Small intestine (tissue), 7 donors: ENCODE measurements at regions not wholly inside any gene's neighbourhood (a gene's known extent, or its start where the extent isn't known, plus 50 kb on each side); places are given as distances from the start of the nearest gene placed in this dataset.
A peak's percentile ranks its signal among the peaks of the same experiment; 100 is the strongest.

Source experiments
- DNase-seq, 2 donors: peaks; one replicate each; pipeline versions ENCODE4 v3.0.0 to v3.0.0-alpha.2; 2013
- FAIRE-seq: peaks from 2 replicates; lab custom pipeline; 2012; peaks lifted over from hg19 to GRCh38; lab: Jason Lieb, UNC
- H3K27ac ChIP-seq, 3 donors: one replicate each; pipeline ENCODE4 v1.5.1; 2013; ENCODE audit warnings: low read length in 2 of 3, mild to moderate bottlenecking in 2 of 3, control low read depth in 1 of 3, inconsistent platforms in 1 of 3, low read depth in 1 of 3, moderate library complexity in 1 of 3
- H3K27me3 ChIP-seq, 3 donors: one replicate each; pipeline ENCODE4 v1.6.1; 2013; ENCODE audit warnings: low read length in 3 of 3, inconsistent platforms in 1 of 3; ENCODE audit not compliant: control insufficient read depth in 3 of 3, insufficient read depth in 3 of 3
- H3K36me3 ChIP-seq, 3 donors: one replicate each; pipeline ENCODE4 v1.6.1; 2013; ENCODE audit warnings: low read length in 3 of 3, inconsistent platforms in 1 of 3, low read depth in 1 of 3, mild to moderate bottlenecking in 1 of 3, moderate library complexity in 1 of 3; ENCODE audit not compliant: control insufficient read depth in 3 of 3, insufficient read depth in 2 of 3
- H3K4me1 ChIP-seq, 3 donors: one replicate each; pipeline ENCODE4 v1.6.1; 2013; ENCODE audit warnings: low read length in 2 of 3, inconsistent platforms in 1 of 3, low read depth in 1 of 3, mild to moderate bottlenecking in 1 of 3, moderate library complexity in 1 of 3; ENCODE audit not compliant: control insufficient read depth in 3 of 3, insufficient read depth in 2 of 3
- H3K4me3 ChIP-seq, 3 donors: one replicate each; pipeline ENCODE4 v1.5.1; 2013; ENCODE audit warnings: low read length in 3 of 3, control low read depth in 1 of 3, inconsistent platforms in 1 of 3, low read depth in 1 of 3, mild to moderate bottlenecking in 1 of 3, moderate library complexity in 1 of 3
- H3K9me3 ChIP-seq, 2 donors: one replicate each; pipeline ENCODE4 v1.6.1; 2013; ENCODE audit warnings: low read depth in 1 of 2, low read length in 1 of 2; ENCODE audit not compliant: control insufficient read depth in 2 of 2, insufficient read depth in 1 of 2
- WGBS, 3 donors: extraction: QIAGEN DNeasy Blood & Tissue Kit; methylation state at CpG; one replicate each; pipeline ENCODE4 v1.1.7; 2013; 5-methylcytosine and 5-hydroxymethylcytosine counted together
- donor health status: healthy with polysubstance abuse.
- donor health status: control.
- donor health status: control.
- donor health status: Bipolar disorder and iron deficiency.
- donor health status: healthy.

GRCh38 chr2:18332477-18332876, 228.0 kb downstream of the RDH14 start:
- H3K36me3 ChIP-seq: no peaks in the 10 kb centered on the region
- no peak overlapping the region for H3K27ac ChIP-seq
- FAIRE-seq (no peak), DNase-seq (no peak)
- no peaks in the 10 kb centered on the region for H3K9me3 ChIP-seq
- no peaks in the 10 kb centered on the region for H3K27me3 ChIP-seq
- 70 to 89% (median 75%) methylated on average over 6 of the region's 6 CpGs for WGBS, 3 donors
- no peak overlapping the region for H3K4me3 ChIP-seq
- H3K4me1 ChIP-seq: no peaks in the 10 kb centered on the region

- 56 to 78% (median 58%) methylated on average over 5 of the region's 5 CpGs for WGBS, 3 donors
- Histone ChIP-seq H3K4me1 (no peaks in the 10 kb centered on the region), H3K27me3 (no peaks in the 10 kb centered on the region), H3K9me3 (no peaks in the 10 kb centered on the region), H3K4me3 (no peak overlapping the region), H3K27ac (no peak overlapping the region), H3K36me3 (no peaks in the 10 kb centered on the region)
- FAIRE-seq: no peak
- no peak for DNase-seq
Measured at GRCh38 chr2:18325118-18325517, 235.3 kb downstream of the RDH14 start.

- Histone ChIP-seq H3K9me3 (no peaks in the 10 kb centered on the region), H3K27me3 (no peaks in the 10 kb centered on the region), H3K4me1 (no peaks in the 10 kb centered on the region), H3K36me3 (no peaks in the 10 kb centered on the region), H3K4me3 (no peak overlapping the region), H3K27ac (no peak overlapping the region)
- DNase-seq (no peak), FAIRE-seq (no peak)
Measured at GRCh38 chr2:18319987-18320386, 240.5 kb downstream of the RDH14 start.

GRCh38 chr2:18317017-18317416, 243.4 kb downstream of the RDH14 start:
- 35 to 55% (median 45%) methylated on average over 2 of the region's 2 CpGs for WGBS, 3 donors

GRCh38 chr2:18312818-18313217, 247.6 kb downstream of the RDH14 start:
- Histone ChIP-seq H3K9me3 (no peaks in the 10 kb centered on the region), H3K27ac (no peak overlapping the region), H3K4me3 (no peak overlapping the region), H3K36me3 (no peaks in the 10 kb centered on the region), H3K27me3 (no peaks in the 10 kb centered on the region), H3K4me1 (no peaks in the 10 kb centered on the region)
- no peak for FAIRE-seq
- 26 to 47% (median 44%) methylated on average over 3 of the region's 3 CpGs for WGBS, 3 donors
- DNase-seq: no peak

More at GRCh38 chr2:18317017-18317416, 243.4 kb downstream of the RDH14 start:
- no peaks in the 10 kb centered on the region for H3K27me3 ChIP-seq
- no peaks in the 10 kb centered on the region for H3K4me1 ChIP-seq
- no peak overlapping the region for H3K4me3 ChIP-seq
- DNase-seq (no peak), FAIRE-seq (no peak)
- H3K36me3 ChIP-seq: no peaks in the 10 kb centered on the region
- H3K27ac ChIP-seq: no peak overlapping the region
- H3K9me3 ChIP-seq: no peaks in the 10 kb centered on the region

- Histone ChIP-seq H3K27ac (no peak overlapping the region), H3K4me3 (no peak overlapping the region), H3K4me1 (no peaks in the 10 kb centered on the region), H3K9me3 (no peaks in the 10 kb centered on the region), H3K27me3 (no peaks in the 10 kb centered on the region), H3K36me3 (no peaks in the 10 kb centered on the region)
- no peak for FAIRE-seq
- WGBS, 3 donors: 46 to 54% (median 47%) methylated on average over 4 of the region's 4 CpGs
- DNase-seq: peak in 1 of 2 donors; percentile 5
Measured at GRCh38 chr2:18311420-18312195, 248.8 kb downstream of the RDH14 start.

GRCh38 chr2:18309627-18310026, 250.8 kb downstream of the RDH14 start:
- no peak overlapping the region for H3K4me3 ChIP-seq
- DNase-seq: no peak
- 82 to 88% (median 83%) methylated on average over 4 of the region's 4 CpGs for WGBS, 3 donors
- FAIRE-seq: no peak
- no peaks in the 10 kb centered on the region for H3K4me1 ChIP-seq
- H3K27ac ChIP-seq: no peak overlapping the region
- H3K36me3 ChIP-seq: no peaks in the 10 kb centered on the region
- no peaks in the 10 kb centered on the region for H3K9me3 ChIP-seq
- H3K27me3 ChIP-seq: no peaks in the 10 kb centered on the region

GRCh38 chr2:18309188-18309587, 251.3 kb downstream of the RDH14 start:
- H3K4me1 ChIP-seq: no peaks in the 10 kb centered on the region
- H3K36me3 ChIP-seq: no peaks in the 10 kb centered on the region
- no peak overlapping the region for H3K4me3 ChIP-seq
- no peak for FAIRE-seq
- no peaks in the 10 kb centered on the region for H3K9me3 ChIP-seq
- no peak overlapping the region for H3K27ac ChIP-seq
- no peaks in the 10 kb centered on the region for H3K27me3 ChIP-seq
- DNase-seq: no peak

- Histone ChIP-seq H3K27me3 (no peaks in the 10 kb centered on the region), H3K9me3 (no peaks in the 10 kb centered on the region), H3K36me3 (no peaks in the 10 kb centered on the region), H3K4me3 (no peak overlapping the region), H3K27ac (no peak overlapping the region), H3K4me1 (no peaks in the 10 kb centered on the region)
- DNase-seq: no peak
- 86 to 89% (median 86%) methylated on average over 3 of the region's 3 CpGs for WGBS, 3 donors
- FAIRE-seq: no peak
Measured at GRCh38 chr2:18304849-18305248, 255.6 kb downstream of the RDH14 start.
